ENCODE measurements at regions not wholly inside any gene's neighbourhood (a gene's known extent, or its start where the extent isn't known, plus 50 kb on each side); places are given as distances from the start of the nearest gene placed in this dataset.

- TF ChIP-seq CTCF (IDR thresholded peaks at IDR 0.05), result no peak
- no peak for TF ChIP-seq POLR2AphosphoS5 (IDR thresholded peaks at IDR 0.05; ENCODE audit: insufficient read depth in 1 of 2, low read depth in 1 of 2)
- no peak for TF ChIP-seq POLR2A (IDR thresholded peaks at IDR 0.05)
These were observed 222.3 kb upstream of the S100G start for GRCh38 chrX:16427668-16428067.

Measured in vagina (tissue), 2 donors.